ENCODE measurements at regions not wholly inside any gene's neighbourhood (a gene's known extent, or its start where the extent isn't known, plus 50 kb on each side); places are given as distances from the start of the nearest gene placed in this dataset.

DNA sequence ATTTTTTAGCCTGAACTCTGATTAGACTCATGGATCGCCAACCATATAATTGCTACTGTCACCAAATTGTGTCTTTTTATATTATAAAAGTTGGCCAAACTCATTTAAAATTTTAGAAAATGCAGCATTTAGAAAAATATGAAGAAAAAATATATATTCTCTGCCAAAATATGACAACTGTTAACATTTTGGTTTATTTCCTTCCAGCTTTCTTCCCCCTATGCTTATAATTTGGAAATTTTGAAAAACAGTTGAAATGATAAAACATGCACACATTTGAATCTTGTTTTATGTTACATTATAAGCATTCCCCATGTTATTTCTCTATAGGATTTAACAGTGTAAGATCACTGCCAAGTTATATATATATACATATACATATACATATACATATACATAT lies 1112.8 kb downstream of the TUSC7 start:
- no peak overlapping the region for H3K4me3 Mint-ChIP-seq (ENCODE audit: low read depth, unreplicated experiment)
- DNase-seq: no peak
- intact Hi-C loops (cut with micrococcal nuclease; ENCODE audit: unreplicated experiment): no loop called here
- H3K27me3 Mint-ChIP-seq (ENCODE audit: unreplicated experiment): no peaks in the 10 kb centered on the region
- H3K36me3 Mint-ChIP-seq (ENCODE audit: insufficient read depth, unreplicated experiment): no peaks in the 10 kb centered on the region
- CTCF ChIA-PET: interaction anchor here (0.6 to 0.7 kb wide), 2 partner anchors 14 to 1426 kb away, joined by 3 to 5 read pairs; no protein-coding TSS in a partner anchor
- no TSS peak for BruUV-seq (replicated peaks)
- H3K4me1 Mint-ChIP-seq (ENCODE audit: low read depth, unreplicated experiment): no peaks in the 10 kb centered on the region
- H3K9me3 Mint-ChIP-seq (ENCODE audit: low read depth, unreplicated experiment): no peaks in the 10 kb centered on the region
- H3K27ac Mint-ChIP-seq (ENCODE audit: unreplicated experiment): no peak overlapping the region
- TF ChIP-seq CTCF (IDR thresholded peaks at IDR 0.05; ENCODE audit: unreplicated experiment): no peak

- no TSS peak for BruUV-seq (replicated peaks)
- H3K27ac Mint-ChIP-seq (ENCODE audit: unreplicated experiment): no peak overlapping the region
These were observed 1126.7 kb downstream of the TUSC7 start for GRCh38 chr3:117836296-117836695.

DNA sequence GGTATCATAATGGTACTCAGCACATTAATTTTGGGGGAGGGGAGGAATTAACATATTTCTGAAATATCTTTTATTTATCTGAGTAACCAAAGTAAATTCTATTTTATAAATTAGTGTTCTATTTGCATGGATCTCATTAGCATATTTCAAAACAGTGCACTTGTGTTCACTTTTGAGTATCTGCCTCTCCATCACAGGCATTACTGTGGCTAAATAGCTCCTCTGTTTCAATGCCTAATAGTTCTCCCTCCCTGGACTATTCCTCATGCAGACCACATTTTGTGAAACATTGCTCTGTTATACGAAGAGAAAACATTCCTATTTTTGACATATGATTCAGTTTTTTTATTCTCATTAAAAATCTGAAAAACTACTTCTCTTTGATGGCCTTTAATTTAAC lies 1127.8 kb downstream of the TUSC7 start:
- H3K36me3 Mint-ChIP-seq (ENCODE audit: insufficient read depth, unreplicated experiment): no peaks in the 10 kb centered on the region
- DNase-seq: no peak
- CTCF ChIA-PET: no interaction called here

More at GRCh38 chr3:117836296-117836695, 1126.7 kb downstream of the TUSC7 start:
- no peaks in the 10 kb centered on the region for H3K36me3 Mint-ChIP-seq (ENCODE audit: insufficient read depth, unreplicated experiment)
- no peaks in the 10 kb centered on the region for H3K27me3 Mint-ChIP-seq (ENCODE audit: unreplicated experiment)
- H3K4me1 Mint-ChIP-seq (ENCODE audit: low read depth, unreplicated experiment): no peaks in the 10 kb centered on the region
- no peak overlapping the region for H3K4me3 Mint-ChIP-seq (ENCODE audit: low read depth, unreplicated experiment)
- no peaks in the 10 kb centered on the region for H3K9me3 Mint-ChIP-seq (ENCODE audit: low read depth, unreplicated experiment)
- DNase-seq: no peak
- intact Hi-C loops (cut with micrococcal nuclease; ENCODE audit: unreplicated experiment): no loop called here
- CTCF ChIA-PET: no interaction called here
- TF ChIP-seq CTCF (IDR thresholded peaks at IDR 0.05; ENCODE audit: unreplicated experiment): no peak

DNA sequence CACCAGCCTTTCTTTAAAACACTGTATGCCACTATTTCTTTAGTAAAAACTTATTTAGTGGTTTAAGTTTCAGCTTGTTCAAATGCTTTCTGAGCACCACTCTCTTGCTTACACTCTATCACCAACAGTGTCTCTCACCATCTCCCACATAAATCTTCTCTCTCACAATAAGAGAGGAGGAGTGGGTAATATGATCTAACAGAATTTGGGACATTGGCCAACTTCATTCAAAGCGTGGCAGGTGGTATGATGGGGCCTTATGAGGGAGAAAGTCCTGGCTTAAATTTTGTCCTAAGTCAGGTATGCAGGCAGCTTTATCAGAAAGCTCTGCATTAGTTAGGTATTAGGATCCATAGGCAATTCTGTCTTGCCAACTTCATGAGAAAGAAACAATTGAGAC lies 1132.5 kb downstream of the TUSC7 start:
- Mint-ChIP-seq H3K4me1 (ENCODE audit: low read depth, unreplicated experiment) (peaks cover 15% of the 10 kb centered on the region), H3K27me3 (ENCODE audit: unreplicated experiment) (no peaks in the 10 kb centered on the region), H3K27ac (ENCODE audit: unreplicated experiment) (no peak overlapping the region), H3K9me3 (ENCODE audit: low read depth, unreplicated experiment) (no peaks in the 10 kb centered on the region), H3K36me3 (ENCODE audit: insufficient read depth, unreplicated experiment) (no peaks in the 10 kb centered on the region), H3K4me3 (ENCODE audit: low read depth, unreplicated experiment) (no peak overlapping the region)
- CTCF ChIA-PET: no interaction called here
- intact Hi-C loops (cut with micrococcal nuclease; ENCODE audit: unreplicated experiment): no loop called here
- TF ChIP-seq CTCF (IDR thresholded peaks at IDR 0.05; ENCODE audit: unreplicated experiment): no peak
- DNase-seq: no peak
- no TSS peak for BruUV-seq (replicated peaks)

More for the DNA sequence above, 1127.8 kb downstream of the TUSC7 start:
- Mint-ChIP-seq H3K4me3 (ENCODE audit: low read depth, unreplicated experiment) (no peak overlapping the region), H3K9me3 (ENCODE audit: low read depth, unreplicated experiment) (no peaks in the 10 kb centered on the region), H3K4me1 (ENCODE audit: low read depth, unreplicated experiment) (no peaks in the 10 kb centered on the region), H3K27ac (ENCODE audit: unreplicated experiment) (no peak overlapping the region), H3K27me3 (ENCODE audit: unreplicated experiment) (no peaks in the 10 kb centered on the region)
- no peak for TF ChIP-seq CTCF (IDR thresholded peaks at IDR 0.05; ENCODE audit: unreplicated experiment)
- intact Hi-C loops (cut with micrococcal nuclease; ENCODE audit: unreplicated experiment): no loop called here
- BruUV-seq (replicated peaks): no TSS peak
